Left lung (tissue), 4 donors: ENCODE measurements at regions not wholly inside any gene's neighbourhood (a gene's known extent, or its start where the extent isn't known, plus 50 kb on each side); places are given as distances from the start of the nearest gene placed in this dataset.

ENCODE experiments used
- ATAC-seq: fragments of 200-7000 bp; cut with Tn5 transposase; one replicate; pipeline ENCODE4 v1.9.1; 2020; ENCODE audit warnings: moderate library complexity
- DNase-seq, 4 donors: peaks; one replicate each; pipeline ENCODE4 v3.0.0-alpha.2; 2013 to 2020
- H3K27ac ChIP-seq, 2 donors: fragments of 200-600 bp; sonication (generic) in 1 of 2; one replicate each; pipeline versions ENCODE4 v1.5.0 to v1.8.0; 2020 to 2021
- H3K27me3 ChIP-seq, 2 donors: fragments of 200-600 bp; sonication (generic) in 1 of 2; one replicate each; pipeline versions ENCODE4 v1.5.0 to v1.8.0; 2020 to 2021
- H3K36me3 ChIP-seq, 2 donors: fragments of 200-600 bp; sonication (generic) in 1 of 2; one replicate each; pipeline versions ENCODE4 v1.5.0 to v1.8.0; 2020 to 2021
- H3K4me1 ChIP-seq, 2 donors: fragments of 200-600 bp; one replicate each; pipeline ENCODE4 v1.8.0; 2021
- H3K4me3 ChIP-seq, 2 donors: fragments of 200-600 bp; sonication (generic) in 1 of 2; one replicate each; pipeline versions ENCODE4 v1.5.0 to v1.8.0; 2020 to 2021; ENCODE audit warnings: mild to moderate bottlenecking in 1 of 2
- H3K9me3 ChIP-seq, 2 donors: fragments of 200-600 bp; sonication (generic) in 1 of 2; one replicate each; pipeline versions ENCODE4 v1.5.0 to v1.8.0; 2020 to 2021
- intact Hi-C, 2 donors: fragments of 100-400 bp; cut with DNase I; formaldehyde crosslinking; loops; one replicate each; pipeline versions ENCODE4 v1.11.2 to v1.14.2; 2022
- TF ChIP-seq, protein P1 (sequence below), 2 donors: fragments of 200-600 bp; sonication (generic) in 1 of 2; IDR thresholded peaks; one replicate each; pipeline versions ENCODE4 v1.5.0 to v1.8.0; 2021; ENCODE audit warnings: antibody characterized with exemption in 2 of 2
- donor health status: DM: no; HTN: yes; CAD: no.
- donor health status: DM: no; HTN: no; CAD: no.

DNA sequence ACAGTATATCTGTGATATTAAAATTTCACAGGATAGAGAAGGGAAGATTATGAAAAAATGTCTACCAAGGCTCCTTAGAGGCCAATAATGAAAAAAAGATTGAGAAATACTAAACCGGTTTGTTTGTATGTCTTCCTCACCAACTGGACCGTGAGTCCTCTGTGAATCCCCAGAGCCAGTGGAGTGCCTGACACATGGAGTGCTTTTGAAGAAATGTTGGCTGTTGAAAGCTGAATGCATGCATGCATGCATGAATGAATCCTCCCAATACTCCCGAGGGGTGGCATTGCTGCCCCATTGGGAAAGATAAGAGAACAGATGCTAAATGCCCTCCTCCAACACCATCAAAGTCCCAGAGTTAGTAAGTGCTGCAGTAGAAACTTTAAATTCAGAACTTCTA, 152.7 kb upstream of the SERP2 start:
- intact Hi-C loops: no loop called here
- Histone ChIP-seq H3K27ac (no peak overlapping the region), H3K36me3 (no peaks in the 10 kb centered on the region), H3K27me3 (no peaks in the 10 kb centered on the region), H3K4me1 (peaks cover 9 to 11% of the 10 kb centered on the region in 2 donors), H3K4me3 (no peak overlapping the region), H3K9me3 (no peaks in the 10 kb centered on the region)
- ATAC-seq (no peak), DNase-seq (no peak)
- TF ChIP-seq, protein P1, sequence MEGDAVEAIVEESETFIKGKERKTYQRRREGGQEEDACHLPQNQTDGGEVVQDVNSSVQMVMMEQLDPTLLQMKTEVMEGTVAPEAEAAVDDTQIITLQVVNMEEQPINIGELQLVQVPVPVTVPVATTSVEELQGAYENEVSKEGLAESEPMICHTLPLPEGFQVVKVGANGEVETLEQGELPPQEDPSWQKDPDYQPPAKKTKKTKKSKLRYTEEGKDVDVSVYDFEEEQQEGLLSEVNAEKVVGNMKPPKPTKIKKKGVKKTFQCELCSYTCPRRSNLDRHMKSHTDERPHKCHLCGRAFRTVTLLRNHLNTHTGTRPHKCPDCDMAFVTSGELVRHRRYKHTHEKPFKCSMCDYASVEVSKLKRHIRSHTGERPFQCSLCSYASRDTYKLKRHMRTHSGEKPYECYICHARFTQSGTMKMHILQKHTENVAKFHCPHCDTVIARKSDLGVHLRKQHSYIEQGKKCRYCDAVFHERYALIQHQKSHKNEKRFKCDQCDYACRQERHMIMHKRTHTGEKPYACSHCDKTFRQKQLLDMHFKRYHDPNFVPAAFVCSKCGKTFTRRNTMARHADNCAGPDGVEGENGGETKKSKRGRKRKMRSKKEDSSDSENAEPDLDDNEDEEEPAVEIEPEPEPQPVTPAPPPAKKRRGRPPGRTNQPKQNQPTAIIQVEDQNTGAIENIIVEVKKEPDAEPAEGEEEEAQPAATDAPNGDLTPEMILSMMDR (IDR thresholded peaks at IDR 0.05): no peak

DNA sequence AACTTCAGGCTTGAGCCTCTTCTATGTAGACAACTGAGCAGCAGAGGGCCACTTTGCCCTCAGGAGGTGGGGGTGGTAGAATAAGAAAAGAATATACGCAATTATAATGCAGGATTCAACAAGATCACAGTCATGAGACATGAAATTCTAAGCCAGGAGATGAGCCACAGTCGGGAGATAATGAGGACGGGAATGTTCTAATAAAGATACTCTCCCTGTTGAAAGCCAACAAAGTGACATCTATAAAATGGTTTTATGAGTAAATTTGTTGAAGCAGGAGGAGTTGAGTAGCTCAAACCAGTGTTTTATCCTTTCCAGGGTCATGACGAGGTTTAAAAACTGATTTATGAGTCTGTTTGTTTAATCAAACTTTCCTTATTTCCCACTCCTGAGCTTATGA, 152.0 kb upstream of the SERP2 start:
- H3K4me3 ChIP-seq: no peak overlapping the region
- DNase-seq (no peak), ATAC-seq (no peak)
- H3K27me3 ChIP-seq: no peaks in the 10 kb centered on the region
- no peaks in the 10 kb centered on the region for H3K36me3 ChIP-seq
- intact Hi-C loops: no loop called here
- no peaks in the 10 kb centered on the region for H3K9me3 ChIP-seq
- H3K27ac ChIP-seq: no peak overlapping the region
- peaks cover 9 to 11% of the 10 kb centered on the region in 2 donors for H3K4me1 ChIP-seq
- TF ChIP-seq, protein P1 (IDR thresholded peaks at IDR 0.05): no peak

DNA sequence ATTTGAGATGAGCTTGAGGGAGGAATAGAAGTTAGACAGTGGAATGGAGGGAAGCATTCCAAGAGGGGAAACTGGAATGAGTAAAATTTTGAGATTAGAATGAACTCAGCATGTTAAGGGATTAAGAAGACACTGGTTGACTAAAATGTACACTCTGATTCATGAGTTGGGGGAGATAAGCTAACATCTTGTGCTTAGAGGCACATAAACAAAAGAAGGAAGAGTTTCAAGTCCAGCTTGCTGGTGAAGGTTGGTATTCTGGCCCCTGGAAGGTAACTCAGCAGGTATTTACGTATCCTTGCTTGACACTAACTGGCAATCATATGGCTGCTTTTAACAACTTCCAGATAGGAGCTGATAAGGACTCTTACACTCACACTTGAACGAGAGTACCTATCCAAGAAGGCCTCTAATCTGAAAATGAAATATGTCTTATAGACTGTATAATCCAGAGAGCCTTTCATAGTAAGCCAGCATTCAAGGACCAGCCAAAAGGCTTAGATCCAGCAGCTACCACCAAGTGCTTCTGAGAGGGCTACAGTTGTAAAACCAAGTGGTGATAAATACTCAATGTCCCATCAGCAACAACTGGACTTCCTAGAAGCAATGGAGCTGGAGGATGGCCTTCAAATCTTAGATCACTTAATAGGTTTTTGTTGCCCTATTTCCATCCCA, 149.7 kb upstream of the SERP2 start:
- TF ChIP-seq, protein P1 (IDR thresholded peaks at IDR 0.05): no peak
- Histone ChIP-seq H3K4me3 (no peak overlapping the region), H3K4me1 (peaks cover 9 to 11% of the 10 kb centered on the region in 2 donors), H3K27ac (peak overlapping the region; percentile 31 to 72), H3K9me3 (no peaks in the 10 kb centered on the region), H3K27me3 (no peaks in the 10 kb centered on the region), H3K36me3 (no peaks in the 10 kb centered on the region)
- DNase-seq: no peak
- peak; percentile 64 for ATAC-seq
- intact Hi-C loops: no loop called here

DNA sequence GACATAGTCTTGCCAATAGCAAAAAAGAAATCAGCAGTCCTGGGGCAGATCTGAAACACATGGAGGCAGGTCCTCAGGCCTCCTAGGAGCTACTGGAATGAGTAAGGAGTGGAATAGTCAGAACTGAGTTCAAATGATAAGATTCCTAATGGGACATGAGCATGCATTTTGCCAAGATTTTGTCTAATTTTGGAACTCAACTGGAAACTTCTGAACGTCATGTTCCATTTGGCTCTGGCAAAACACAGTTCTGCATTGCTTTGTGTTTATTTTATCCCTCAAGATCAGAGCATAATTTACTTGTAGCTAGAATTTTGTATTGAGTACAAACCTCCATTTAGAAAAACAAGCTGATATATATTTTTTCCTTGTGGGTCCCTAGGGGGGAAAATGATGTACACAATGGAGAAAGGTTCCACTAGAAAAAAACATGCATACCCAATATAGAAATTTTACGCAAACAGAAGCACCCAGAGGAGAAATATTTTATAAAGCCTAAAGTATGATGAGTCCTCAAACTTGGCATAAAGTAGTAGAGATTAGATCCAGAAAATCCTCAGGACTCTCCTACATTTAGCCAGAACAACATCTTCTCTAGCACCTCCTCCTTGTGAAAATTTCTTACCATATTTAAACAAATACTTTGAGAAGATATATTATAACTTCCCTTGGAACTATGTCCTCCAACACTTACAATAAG, 149.0 kb upstream of the SERP2 start:
- no peak overlapping the region for H3K4me3 ChIP-seq
- no peaks in the 10 kb centered on the region for H3K9me3 ChIP-seq
- H3K27me3 ChIP-seq: no peaks in the 10 kb centered on the region
- peaks cover 6 to 9% of the 10 kb centered on the region in 2 donors for H3K4me1 ChIP-seq
- intact Hi-C loops: no loop called here
- TF ChIP-seq, protein P1 (IDR thresholded peaks at IDR 0.05): no peak
- peak overlapping the region; percentile 31 to 72 for H3K27ac ChIP-seq
- DNase-seq (no peak), ATAC-seq (peak; percentile 51)
- H3K36me3 ChIP-seq: no peaks in the 10 kb centered on the region

- Histone ChIP-seq H3K27me3 (no peaks in the 10 kb centered on the region), H3K36me3 (no peaks in the 10 kb centered on the region), H3K27ac (no peak overlapping the region), H3K4me1 (peaks cover 7 to 10% of the 10 kb centered on the region in 2 donors), H3K4me3 (no peak overlapping the region), H3K9me3 (no peaks in the 10 kb centered on the region)
- ATAC-seq (no peak), DNase-seq (no peak)
- TF ChIP-seq, protein P1 (IDR thresholded peaks at IDR 0.05): no peak
- intact Hi-C loops: no loop called here
These were observed 144.1 kb upstream of the SERP2 start for GRCh38 chr13:44229371-44230030.
